H9 (cell line): ENCODE measurements at regions not wholly inside any gene's neighbourhood (a gene's known extent, or its start where the extent isn't known, plus 50 kb on each side); places are given as distances from the start of the nearest gene placed in this dataset.

Source experiments
- DNase-seq: peaks from one replicate; pipeline ENCODE4 v3.0.0-alpha.2; 2017
- H2AFZ ChIP-seq: one replicate; pipeline ENCODE4 v1.6.1; 2013; ENCODE audit warnings: mild to moderate bottlenecking, low read length, control low read depth, moderate library complexity
- H2AK5ac ChIP-seq: 2 replicates; pipeline ENCODE4 v1.6.1; 2013; ENCODE audit warnings: low read length, control low read depth, mixed read lengths; ENCODE audit not compliant: insufficient read length
- H2BK120ac ChIP-seq: one replicate; pipeline ENCODE4 v1.6.1; 2013; ENCODE audit warnings: low read depth, mild to moderate bottlenecking, low read length, control low read depth, inconsistent platforms; ENCODE audit not compliant: poor library complexity, severe bottlenecking
- H2BK12ac ChIP-seq: 2 replicates; pipeline ENCODE4 v1.6.1; 2013; ENCODE audit warnings: low read length, control low read depth, mixed read lengths, low read depth; ENCODE audit not compliant: insufficient read length
- H2BK15ac ChIP-seq: 2 replicates; pipeline ENCODE4 v1.6.1; 2013; ENCODE audit warnings: low read depth, low read length, control low read depth
- H2BK20ac ChIP-seq: one replicate; pipeline ENCODE4 v1.6.1; 2013; ENCODE audit warnings: low read depth, mild to moderate bottlenecking, low read length, control low read depth, inconsistent platforms; ENCODE audit not compliant: poor library complexity, severe bottlenecking
- H2BK5ac ChIP-seq: 2 replicates; pipeline ENCODE4 v1.6.1; 2013; ENCODE audit warnings: low read length, control low read depth, mixed read lengths; ENCODE audit not compliant: insufficient read length
- H3K14ac ChIP-seq: 2 replicates; pipeline ENCODE4 v1.6.1; 2013; ENCODE audit warnings: low read length, control low read depth; ENCODE audit not compliant: insufficient read depth
- H3K18ac ChIP-seq: 2 replicates; pipeline ENCODE4 v1.6.1; 2013; ENCODE audit warnings: low read depth, mild to moderate bottlenecking, mixed read lengths, low read length, control low read depth; ENCODE audit not compliant: insufficient read length
- H3K23ac ChIP-seq: 2 replicates; pipeline ENCODE4 v1.6.1; 2013; ENCODE audit warnings: low read length, control low read depth, mixed read lengths, low read depth; ENCODE audit not compliant: insufficient read length
- H3K23me2 ChIP-seq: 2 replicates; pipeline ENCODE4 v1.6.1; 2013; ENCODE audit warnings: low read depth, mild to moderate bottlenecking, mixed read lengths, low read length, control low read depth; ENCODE audit not compliant: insufficient read length, poor library complexity, severe bottlenecking
- H3K27ac ChIP-seq: 2 replicates; pipeline ENCODE4 v1.5.1; 2013; ENCODE audit warnings: low read length, control low read depth, mixed read lengths, low read depth; ENCODE audit not compliant: insufficient read length
- H3K27me3 ChIP-seq: 2 replicates; pipeline ENCODE4 v1.6.1; 2013; ENCODE audit warnings: low read length, control low read depth, inconsistent platforms; ENCODE audit not compliant: insufficient read depth
- H3K4ac ChIP-seq: 2 replicates; pipeline ENCODE4 v1.6.1; 2013; ENCODE audit warnings: low read depth, mild to moderate bottlenecking, control low read depth, inconsistent platforms, low read length, moderate library complexity
- H3K4me1 ChIP-seq: 2 replicates; pipeline ENCODE4 v1.6.1; 2013; ENCODE audit warnings: low read length, control low read depth, inconsistent platforms; ENCODE audit not compliant: insufficient read depth
- H3K4me2 ChIP-seq: 2 replicates; pipeline ENCODE4 v1.6.1; 2013; ENCODE audit warnings: low read length, control low read depth, mixed read lengths; ENCODE audit not compliant: insufficient read length, insufficient read depth
- H3K56ac ChIP-seq: 2 replicates; pipeline ENCODE4 v1.6.1; 2013; ENCODE audit warnings: low read depth, mild to moderate bottlenecking, mixed read lengths, low read length, control low read depth; ENCODE audit not compliant: insufficient read length
- H3K79me1 ChIP-seq: 2 replicates; pipeline ENCODE4 v1.6.1; 2013; ENCODE audit warnings: low read depth, mild to moderate bottlenecking, moderate library complexity, low read length, control low read depth, inconsistent platforms; ENCODE audit not compliant: insufficient read depth, poor library complexity, severe bottlenecking
- H3K79me2 ChIP-seq: 2 replicates; pipeline ENCODE4 v1.6.1; 2013; ENCODE audit warnings: low read length, control low read depth, inconsistent platforms; ENCODE audit not compliant: insufficient read depth
- H3K9ac ChIP-seq: 2 replicates; pipeline ENCODE4 v1.6.1; 2013; ENCODE audit warnings: low read length, control low read depth, mixed read lengths; ENCODE audit not compliant: insufficient read length; ENCODE audit errors: extremely low read depth
- H3K9me3 ChIP-seq: one replicate; pipeline ENCODE4 v1.6.1; 2013; ENCODE audit warnings: low read depth, low read length, inconsistent platforms; ENCODE audit not compliant: control insufficient read depth
- H3T11ph ChIP-seq: one replicate; pipeline ENCODE4 v1.6.1; 2013; ENCODE audit warnings: mild to moderate bottlenecking, low read length, control low read depth, inconsistent platforms
- H4K20me1 ChIP-seq: one replicate; pipeline ENCODE4 v1.6.1; 2013; ENCODE audit not compliant: control insufficient read depth, insufficient read length, insufficient read depth
- H4K5ac ChIP-seq: 2 replicates; pipeline ENCODE4 v1.6.1; 2013; ENCODE audit warnings: low read depth, mild to moderate bottlenecking, mixed read lengths, low read length, control low read depth; ENCODE audit not compliant: insufficient read length
- H4K8ac ChIP-seq: replicated peaks from 2 replicates; pipeline ENCODE4 v1.6.1; 2013; ENCODE audit warnings: low read length, control low read depth, mixed read lengths, low read depth; ENCODE audit not compliant: insufficient read length
- H4K91ac ChIP-seq: 2 replicates; pipeline ENCODE4 v1.6.1; 2013; ENCODE audit warnings: low read depth, mild to moderate bottlenecking, moderate library complexity, mixed read lengths, low read length, control low read depth; ENCODE audit not compliant: insufficient read length
- H3K27ac Mint-ChIP-seq, 3 experiments: 2 replicates in 2 of 3; 3 replicates in 1 of 3; pipeline ENCODE4 v1.8.0; 2020 to 2021; ENCODE audit warnings: mixed read lengths in 3 of 3, mild to moderate bottlenecking in 1 of 3, moderate library complexity in 1 of 3
- H3K27me3 Mint-ChIP-seq: 2 replicates; pipeline ENCODE4 v1.8.0; 2021; ENCODE audit warnings: low read depth, mild to moderate bottlenecking, moderate library complexity, mixed read lengths
- H3K36me3 Mint-ChIP-seq, 3 experiments: 2 replicates in 2 of 3; 3 replicates in 1 of 3; pipeline ENCODE4 v1.8.0; 2020 to 2021; ENCODE audit warnings: low read depth in 3 of 3, mixed read lengths in 3 of 3; ENCODE audit not compliant: insufficient read depth in 1 of 3
- H3K4me1 Mint-ChIP-seq, 2 experiments: 2 replicates each; pipeline ENCODE4 v1.8.0; 2020; ENCODE audit warnings: mixed read lengths in 2 of 2
- H3K4me3 Mint-ChIP-seq, 2 experiments: 2 replicates in 1 of 2; 3 replicates in 1 of 2; pipeline ENCODE4 v1.8.0; 2020 to 2021; ENCODE audit warnings: mild to moderate bottlenecking in 2 of 2, mixed read lengths in 2 of 2, moderate library complexity in 1 of 2
- H3K9me3 Mint-ChIP-seq, 2 experiments: 2 replicates in 1 of 2; 3 replicates in 1 of 2; pipeline ENCODE4 v1.8.0; 2020; ENCODE audit warnings: mild to moderate bottlenecking in 2 of 2, mixed read lengths in 2 of 2, moderate library complexity in 1 of 2
- CTCF ChIP-seq: fragments of 200-600 bp; sonication (generic); conservative IDR thresholded peaks from 3 replicates; pipeline ENCODE4 v1.8.0; 2021; ENCODE audit warnings: antibody characterized with exemption, mild to moderate bottlenecking
- whole genome bisulfite sequencing: extraction: QIAGEN DNeasy Blood & Tissue Kit; methylation state at CpG from one replicate; pipeline ENCODE4 v1.1.7; 2013; ENCODE audit warnings: missing lambda C conversion rate, low lambda C conversion rate, mixed read lengths; ENCODE audit not compliant: insufficient read length; ENCODE audit errors: extremely low coverage; 5-methylcytosine and 5-hydroxymethylcytosine counted together

- no CpG with 5 or more reads among the region's 2 CpGs for WGBS
- no peaks in the 10 kb centered on the region for H3K79me2 ChIP-seq
- no peak overlapping the region for H3K27ac Mint-ChIP-seq
Observed at GRCh38 chr5:136432705-136433104, 67.4 kb upstream of the TRPC7 start.

More at GRCh38 chr5:136432705-136433104, 67.4 kb upstream of the TRPC7 start:
- Histone ChIP-seq H3K18ac (no peak overlapping the region), H3K79me1 (no peaks in the 10 kb centered on the region), H3K9ac (no peak overlapping the region), H3K27ac (no peak overlapping the region), H3K14ac (no peak overlapping the region), H3K23me2 (no peaks in the 10 kb centered on the region), H2AK5ac (no peak overlapping the region), H3K4me2 (no peak overlapping the region), H2BK12ac (no peak overlapping the region), H2AFZ (no peak overlapping the region), H4K91ac (no peak overlapping the region), H4K5ac (no peak overlapping the region), H3K9me3 (no peaks in the 10 kb centered on the region), H3T11ph (no peak overlapping the region), H3K4me1 (no peaks in the 10 kb centered on the region), H2BK120ac (no peak overlapping the region), H3K4ac (no peak overlapping the region), H3K23ac (no peak overlapping the region), H4K20me1 (no peaks in the 10 kb centered on the region), H3K27me3 (no peaks in the 10 kb centered on the region), H2BK15ac (no peak overlapping the region), H2BK5ac (no peak overlapping the region), H3K56ac (no peak overlapping the region), H4K8ac (no peak overlapping the region), H2BK20ac (no peak overlapping the region)
- no peaks in the 10 kb centered on the region; the same call in 1 of the 2 replicates for H3K27me3 Mint-ChIP-seq
- H3K4me3 Mint-ChIP-seq = no peak overlapping the region
- TF ChIP-seq CTCF = no peak
- H3K9me3 Mint-ChIP-seq = no peaks in the 10 kb centered on the region
- no peaks in the 10 kb centered on the region for H3K4me1 Mint-ChIP-seq
- no peaks in the 10 kb centered on the region for H3K36me3 Mint-ChIP-seq
- DNase-seq = no peak
